ENCODE measurements at regions not wholly inside any gene's neighbourhood (a gene's known extent, or its start where the extent isn't known, plus 50 kb on each side); places are given as distances from the start of the nearest gene placed in this dataset.

- Histone ChIP-seq H3K4me2 (no peak overlapping the region), H3K9me3 (ENCODE audit: low read depth) (no peaks in the 10 kb centered on the region)
- H3K27ac Mint-ChIP-seq, result peak overlapping the region; percentile 48
Measured at GRCh38 chr11:87473174-87473573, 435.4 kb downstream of the TMEM135 start.

GRCh38 chr11:87466223-87466622, 428.5 kb downstream of the TMEM135 start:
- H3K27ac ChIP-seq, result no peak overlapping the region
- no peaks in the 10 kb centered on the region for H3K79me2 ChIP-seq (ENCODE audit: low read depth)
- TF ChIP-seq EZH2 (IDR thresholded peaks at IDR 0.05) (no peak), CTCF (IDR thresholded peaks at IDR 0.05) (no peak), EZH2phosphoT487 (IDR thresholded peaks at IDR 0.05) (no peak)
- no peaks in the 10 kb centered on the region for H3K9me3 Mint-ChIP-seq
- no peaks in the 10 kb centered on the region for H3F3A ChIP-seq (ENCODE audit: low read depth)
- H3K27me3 Mint-ChIP-seq (ENCODE audit: insufficient read depth, low read depth), result no peaks in the 10 kb centered on the region
- no peak overlapping the region for H2AFZ ChIP-seq (replicated peaks)
- H3K27me3 ChIP-seq, result no peaks in the 10 kb centered on the region
- no peak overlapping the region for H3K4me2 ChIP-seq
- no peaks in the 10 kb centered on the region for H3K9me3 ChIP-seq (ENCODE audit: low read depth)
- H4K20me1 ChIP-seq (ENCODE audit: low read depth), result no peaks in the 10 kb centered on the region
- no peak overlapping the region for H3K9ac ChIP-seq
- no peak overlapping the region for H3K4me3 ChIP-seq
- peaks cover 10% of the 10 kb centered on the region for H3K4me1 Mint-ChIP-seq
- DNase-seq (ENCODE audit: low spot score), result no peak
- H3K4me1 ChIP-seq, result no peaks in the 10 kb centered on the region
- no peaks in the 10 kb centered on the region for H3K36me3 ChIP-seq
- H3K4me3 Mint-ChIP-seq, result no peak overlapping the region
- peak overlapping the region; percentile 62 for H3K27ac Mint-ChIP-seq
- H3K36me3 Mint-ChIP-seq, result no peaks in the 10 kb centered on the region

More at GRCh38 chr11:87473174-87473573, 435.4 kb downstream of the TMEM135 start:
- H2AFZ ChIP-seq (replicated peaks), result no peak overlapping the region
- no peak overlapping the region for H3K9ac ChIP-seq
- Mint-ChIP-seq H3K4me3 (no peak overlapping the region), H3K27me3 (ENCODE audit: insufficient read depth, low read depth) (peaks cover 2% of the 10 kb centered on the region), H3K36me3 (no peaks in the 10 kb centered on the region), H3K9me3 (peaks cover 6% of the 10 kb centered on the region), H3K4me1 (peaks cover 13% of the 10 kb centered on the region)
- no peaks in the 10 kb centered on the region for H3K4me1 ChIP-seq
- no peak for DNase-seq (ENCODE audit: low spot score)
- no peaks in the 10 kb centered on the region for H3K79me2 ChIP-seq (ENCODE audit: low read depth)
- H3K36me3 ChIP-seq, result no peaks in the 10 kb centered on the region
- H4K20me1 ChIP-seq (ENCODE audit: low read depth), result no peaks in the 10 kb centered on the region
- no peak overlapping the region for H3K27ac ChIP-seq
- H3F3A ChIP-seq (ENCODE audit: low read depth), result no peaks in the 10 kb centered on the region
- no peak overlapping the region for H3K4me3 ChIP-seq
- no peak for TF ChIP-seq EZH2 (IDR thresholded peaks at IDR 0.05)
- no peak for TF ChIP-seq EZH2phosphoT487 (IDR thresholded peaks at IDR 0.05)
- no peak for TF ChIP-seq CTCF (IDR thresholded peaks at IDR 0.05)
- H3K27me3 ChIP-seq, result no peaks in the 10 kb centered on the region

- no peak overlapping the region for H3K9ac ChIP-seq
- H3K27ac ChIP-seq, result no peak overlapping the region
- H3K27me3 ChIP-seq, result no peaks in the 10 kb centered on the region
- TF ChIP-seq EZH2phosphoT487 (IDR thresholded peaks at IDR 0.05), result no peak
- no peak for TF ChIP-seq EZH2 (IDR thresholded peaks at IDR 0.05)
- no peak for TF ChIP-seq CTCF (IDR thresholded peaks at IDR 0.05)
- Mint-ChIP-seq H3K9me3 (no peaks in the 10 kb centered on the region), H3K36me3 (no peaks in the 10 kb centered on the region), H3K4me3 (no peak overlapping the region), H3K4me1 (peaks cover 10% of the 10 kb centered on the region), H3K27ac (peak overlapping the region; percentile 62), H3K27me3 (ENCODE audit: insufficient read depth, low read depth) (no peaks in the 10 kb centered on the region)
- no peaks in the 10 kb centered on the region for H3K36me3 ChIP-seq
- H2AFZ ChIP-seq (replicated peaks), result no peak overlapping the region
- no peaks in the 10 kb centered on the region for H3K9me3 ChIP-seq (ENCODE audit: low read depth)
- no peaks in the 10 kb centered on the region for H4K20me1 ChIP-seq (ENCODE audit: low read depth)
- H3F3A ChIP-seq (ENCODE audit: low read depth), result no peaks in the 10 kb centered on the region
- no peak overlapping the region for H3K4me2 ChIP-seq
- no peak for DNase-seq (ENCODE audit: low spot score)
- no peaks in the 10 kb centered on the region for H3K4me1 ChIP-seq
- no peak overlapping the region for H3K4me3 ChIP-seq
- H3K79me2 ChIP-seq (ENCODE audit: low read depth), result no peaks in the 10 kb centered on the region
Measured at GRCh38 chr11:87465716-87466115, 428.0 kb downstream of the TMEM135 start.
